GM18951 (cell line): ENCODE measurements at regions not wholly inside any gene's neighbourhood (a gene's known extent, or its start where the extent isn't known, plus 50 kb on each side); places are given as distances from the start of the nearest gene placed in this dataset.

Experiments
- POLR2A ChIP-seq: IDR thresholded peaks from 4 replicates; pipeline ENCODE4 v1.6.1; 2011; ENCODE audit warnings: mild to moderate bottlenecking; ENCODE audit not compliant: insufficient read length, insufficient read depth; ENCODE audit errors: extremely low read depth
- in situ Hi-C: fragments of 300-500 bp; cut with MboI; formaldehyde crosslinking; loops from one replicate; pipeline ENCODE4 v1.12.0; 2022; ENCODE audit warnings: low sequenced_read_pairs, mixed read lengths, inconsistent platforms; ENCODE audit not compliant: unreplicated experiment

GRCh38 chr20:24770628-24771541 is 178.2 kb upstream of the CST7 start:
- in situ Hi-C loops, result no loop called here

GRCh38 chr20:24771542-24772061 is 177.5 kb upstream of the CST7 start:
- no peak for TF ChIP-seq POLR2A
- in situ Hi-C loops, result no loop called here

More at GRCh38 chr20:24770628-24771541, 178.2 kb upstream of the CST7 start:
- TF ChIP-seq POLR2A, result no peak

GRCh38 chr20:24772667-24773066 is 176.4 kb upstream of the CST7 start:
- in situ Hi-C loops, result no loop called here
- no peak for TF ChIP-seq POLR2A

DNA sequence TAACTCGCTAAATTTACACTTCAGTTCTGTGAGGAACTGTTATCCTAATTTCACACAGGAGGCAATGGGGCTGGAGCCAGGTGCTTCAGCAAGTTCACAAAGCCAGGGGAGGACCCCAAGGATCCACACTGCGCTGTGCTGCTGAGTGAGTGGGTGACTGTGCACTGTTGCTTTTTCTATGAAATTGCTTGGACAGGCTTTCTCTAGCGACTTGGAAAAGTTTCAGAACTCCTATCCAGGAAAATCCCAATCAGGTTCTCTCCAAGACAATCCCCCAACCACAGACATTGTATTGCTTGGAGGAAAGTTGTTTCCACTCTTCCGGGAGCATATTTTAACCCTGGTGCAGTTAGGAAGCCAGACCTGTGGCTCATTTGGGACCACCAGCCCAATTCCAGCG is 175.9 kb upstream of the CST7 start:
- no peak for TF ChIP-seq POLR2A

DNA sequence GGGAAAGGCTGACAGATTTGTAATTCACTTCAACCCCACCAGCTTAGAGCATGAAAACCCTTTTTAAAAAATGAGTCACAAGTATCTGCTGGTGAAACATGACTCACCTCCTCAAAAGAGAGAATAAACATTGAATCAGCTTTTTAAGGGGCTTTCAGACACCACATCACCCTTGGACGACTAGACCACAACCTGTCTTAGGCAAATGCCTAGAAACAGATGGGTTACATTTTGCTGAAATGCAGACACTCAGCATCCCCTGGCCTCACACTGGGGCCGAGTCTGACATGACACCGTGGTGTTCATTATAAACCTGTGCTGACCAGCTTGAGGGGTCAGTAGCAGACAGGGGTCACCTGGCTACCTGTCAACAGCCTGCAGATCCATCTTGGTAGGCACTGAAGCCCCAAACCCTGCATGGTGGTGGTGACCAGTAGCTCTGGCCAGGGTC is 175.3 kb upstream of the CST7 start:
- no peak for TF ChIP-seq POLR2A
- in situ Hi-C loops, result no loop called here

More for the DNA sequence above, 175.9 kb upstream of the CST7 start:
- in situ Hi-C loops, result no loop called here

DNA sequence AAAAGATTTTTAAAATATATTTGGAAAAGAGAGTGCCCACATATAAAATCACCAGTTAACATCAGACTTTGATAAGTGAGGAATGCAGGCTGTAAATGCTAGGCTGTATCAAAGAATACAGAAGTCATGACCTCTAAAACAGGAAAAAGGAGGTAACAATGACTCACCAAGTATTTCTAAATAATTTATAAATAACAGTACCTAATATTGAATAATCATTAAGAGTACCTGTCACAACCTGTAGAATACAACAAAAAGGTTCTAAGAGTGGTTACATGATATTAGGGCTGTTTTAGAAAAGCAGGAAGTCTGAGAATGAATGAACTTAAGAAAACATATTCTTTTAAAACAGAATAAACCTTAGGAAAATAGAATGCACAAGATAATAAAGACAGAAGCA is 173.1 kb upstream of the CST7 start:
- in situ Hi-C loops, result no loop called here
- no peak for TF ChIP-seq POLR2A

DNA sequence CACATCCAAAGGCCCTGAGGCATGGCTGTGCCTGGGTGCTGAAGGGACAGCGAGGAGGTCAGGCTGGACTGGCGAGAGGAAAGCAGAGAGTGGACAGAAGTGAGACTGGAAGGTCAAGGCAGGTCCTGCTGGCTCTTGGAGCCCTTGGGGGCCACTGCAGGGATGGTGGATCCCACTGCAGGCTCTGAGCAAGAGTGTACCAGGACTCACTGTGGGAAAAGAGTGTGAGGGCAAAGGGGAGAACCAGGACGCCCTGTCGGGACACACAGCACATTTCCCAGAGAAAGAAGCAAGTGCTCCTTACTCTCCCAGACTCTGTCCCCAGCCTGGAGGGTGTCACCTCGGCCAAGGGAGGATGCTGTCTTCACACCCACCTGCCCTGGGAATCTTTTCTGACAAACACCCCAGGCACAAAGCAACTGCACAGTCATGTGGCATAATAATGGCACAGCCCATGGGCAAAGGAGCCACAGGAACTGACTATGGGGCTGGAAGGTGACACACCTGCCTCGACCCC is 172.3 kb upstream of the CST7 start:
- no peak for TF ChIP-seq POLR2A
- in situ Hi-C loops, result no loop called here

GRCh38 chr20:24777746-24778145 is 171.3 kb upstream of the CST7 start:
- no peak for TF ChIP-seq POLR2A
- in situ Hi-C loops, result no loop called here

DNA sequence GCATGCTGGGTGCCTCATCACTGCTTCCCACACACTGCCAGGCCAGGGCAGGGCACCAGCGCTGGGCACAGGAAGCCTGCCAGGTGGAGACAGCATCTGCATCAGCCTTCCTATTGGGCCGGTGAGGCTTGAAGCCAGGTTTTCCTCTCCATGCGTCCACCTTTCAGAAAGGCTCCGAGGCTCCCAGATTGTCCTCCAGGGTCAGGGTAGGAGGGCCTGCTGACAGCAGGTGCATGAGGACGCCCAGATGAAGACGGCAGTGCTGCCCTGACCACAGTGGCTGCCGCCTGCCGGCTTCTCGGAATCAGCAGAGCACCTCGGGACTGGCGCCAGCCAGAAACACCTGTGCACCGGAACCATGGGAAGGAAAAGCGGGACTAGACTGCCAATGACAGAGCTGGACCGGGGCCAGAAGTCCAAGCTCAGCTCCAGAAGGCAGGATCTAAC is 170.5 kb upstream of the CST7 start:
- no peak for TF ChIP-seq POLR2A
- in situ Hi-C loops, result no loop called here

DNA sequence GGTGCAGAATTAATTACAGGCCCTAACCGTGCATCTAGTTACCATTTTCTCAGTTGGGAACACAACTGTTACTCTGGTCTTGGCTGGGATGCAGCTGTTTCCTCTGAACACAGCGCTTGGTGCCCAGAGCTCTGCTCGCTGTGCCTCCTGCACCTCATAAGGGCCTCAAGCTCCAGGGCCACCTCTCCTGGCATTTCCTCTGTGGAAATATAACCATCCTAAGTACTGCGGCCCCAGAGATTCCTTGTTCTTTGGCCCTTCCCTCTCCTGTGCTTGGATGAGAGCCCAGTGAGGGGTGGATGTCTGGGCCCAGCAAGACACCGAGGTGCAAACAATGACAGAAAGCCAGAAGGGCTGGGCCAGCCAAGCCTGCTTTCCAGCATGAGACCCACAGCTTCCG is 169.9 kb upstream of the CST7 start:
- TF ChIP-seq POLR2A, result no peak
- in situ Hi-C loops, result no loop called here

GRCh38 chr20:24779946-24780345 is 169.1 kb upstream of the CST7 start:
- in situ Hi-C loops, result no loop called here
- no peak for TF ChIP-seq POLR2A

DNA sequence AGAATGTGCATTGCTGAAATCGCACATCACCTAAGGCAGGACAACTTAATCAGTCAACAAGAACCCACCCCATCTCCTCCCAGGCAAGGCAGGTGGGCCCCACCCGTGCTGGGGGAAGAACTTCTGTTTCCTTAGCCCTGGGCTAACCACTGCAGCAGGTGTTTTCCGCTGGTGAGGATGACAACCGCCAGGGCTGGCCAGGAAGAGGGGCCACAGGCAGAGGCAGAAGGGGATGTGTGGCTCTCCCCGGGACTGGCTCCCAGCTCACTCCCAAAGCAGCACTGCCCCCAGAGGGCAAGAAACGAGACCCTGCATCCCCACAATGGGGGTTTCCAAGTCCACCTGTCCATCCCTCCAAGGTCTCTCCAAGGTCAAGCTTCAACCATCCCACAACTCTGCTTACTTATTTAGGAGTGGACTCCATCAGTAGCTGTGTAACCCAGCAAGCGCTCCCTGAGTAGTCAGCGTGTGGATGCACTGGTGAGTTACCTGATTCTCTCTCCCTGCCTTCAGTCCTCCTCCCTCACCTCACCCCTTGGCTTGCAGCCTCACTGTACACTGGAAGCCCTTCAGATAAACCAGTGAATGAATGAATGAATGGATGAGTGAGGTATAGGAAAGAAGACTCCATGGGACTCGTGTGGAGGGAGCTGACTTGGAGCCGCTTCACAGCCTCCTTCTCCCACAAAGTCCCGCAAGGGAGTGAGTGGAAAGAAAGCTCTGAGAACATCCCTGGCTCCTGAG is 168.2 kb upstream of the CST7 start:
- no peak for TF ChIP-seq POLR2A
- in situ Hi-C loops, result no loop called here

- in situ Hi-C loops, result no loop called here
- no peak for TF ChIP-seq POLR2A
Observed at GRCh38 chr20:24781418-24781980, 167.6 kb upstream of the CST7 start.
